Keratinocyte (primary cell): ENCODE measurements at regions not wholly inside any gene's neighbourhood (a gene's known extent, or its start where the extent isn't known, plus 50 kb on each side); places are given as distances from the start of the nearest gene placed in this dataset.

Experiments
- EZH2 ChIP-seq: IDR thresholded peaks from one replicate; pipeline ENCODE4 v1.6.1; 2012; ENCODE audit warnings: inconsistent platforms, mild to moderate bottlenecking, low read length, moderate library complexity
- TF ChIP-seq, protein P1 (sequence below), 3 experiments: IDR thresholded peaks in 1 of 3; conservative IDR thresholded peaks in 1 of 3; optimal IDR thresholded peaks in 1 of 3; 2 replicates in 2 of 3; 3 replicates in 1 of 3; pipeline versions ENCODE3 to v1.5.1; 2011; ENCODE audit warnings: low read length in 3 of 3, mild to moderate bottlenecking in 3 of 3, moderate library complexity in 2 of 3, control low read depth in 1 of 3, inconsistent platforms in 1 of 3; ENCODE audit not compliant: insufficient read depth in 2 of 3; ENCODE audit errors: extremely low read depth in 1 of 3

DNA sequence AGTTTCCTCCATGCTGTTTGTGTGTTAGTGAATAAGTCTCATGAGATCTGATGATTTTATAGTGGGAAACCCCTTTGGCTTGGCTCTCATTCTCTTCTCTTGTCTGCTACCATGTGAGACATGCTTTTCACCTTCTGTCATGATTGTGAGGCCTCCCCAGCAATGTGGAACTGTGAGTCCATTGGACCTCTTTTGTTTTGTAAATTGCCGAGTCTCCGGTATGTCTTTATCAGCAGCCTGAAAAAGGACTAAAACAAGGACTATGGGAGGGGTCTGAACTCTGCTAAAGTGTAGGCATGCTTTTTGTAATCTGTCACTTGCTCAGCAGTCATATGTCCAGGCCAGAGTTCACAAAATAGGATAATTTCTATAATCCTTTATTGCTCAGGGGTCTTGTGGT, 164.0 kb upstream of the SNX7 start:
- TF ChIP-seq, protein P1, sequence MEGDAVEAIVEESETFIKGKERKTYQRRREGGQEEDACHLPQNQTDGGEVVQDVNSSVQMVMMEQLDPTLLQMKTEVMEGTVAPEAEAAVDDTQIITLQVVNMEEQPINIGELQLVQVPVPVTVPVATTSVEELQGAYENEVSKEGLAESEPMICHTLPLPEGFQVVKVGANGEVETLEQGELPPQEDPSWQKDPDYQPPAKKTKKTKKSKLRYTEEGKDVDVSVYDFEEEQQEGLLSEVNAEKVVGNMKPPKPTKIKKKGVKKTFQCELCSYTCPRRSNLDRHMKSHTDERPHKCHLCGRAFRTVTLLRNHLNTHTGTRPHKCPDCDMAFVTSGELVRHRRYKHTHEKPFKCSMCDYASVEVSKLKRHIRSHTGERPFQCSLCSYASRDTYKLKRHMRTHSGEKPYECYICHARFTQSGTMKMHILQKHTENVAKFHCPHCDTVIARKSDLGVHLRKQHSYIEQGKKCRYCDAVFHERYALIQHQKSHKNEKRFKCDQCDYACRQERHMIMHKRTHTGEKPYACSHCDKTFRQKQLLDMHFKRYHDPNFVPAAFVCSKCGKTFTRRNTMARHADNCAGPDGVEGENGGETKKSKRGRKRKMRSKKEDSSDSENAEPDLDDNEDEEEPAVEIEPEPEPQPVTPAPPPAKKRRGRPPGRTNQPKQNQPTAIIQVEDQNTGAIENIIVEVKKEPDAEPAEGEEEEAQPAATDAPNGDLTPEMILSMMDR (optimal IDR thresholded peaks at IDR 0.05 in 1 of 3, IDR thresholded peaks at IDR 0.05 in 1 of 3, conservative IDR thresholded peaks at IDR 0.05 in 1 of 3; ENCODE audit: extremely low read depth in 1 of 3, insufficient read depth in 2 of 3, low read length in 3 of 3), result no peak
- TF ChIP-seq EZH2, result no peak
